ENCODE measurements at regions not wholly inside any gene's neighbourhood (a gene's known extent, or its start where the extent isn't known, plus 50 kb on each side); places are given as distances from the start of the nearest gene placed in this dataset.

GRCh38 chr5:163968651-163969050 is 463.2 kb downstream of the MAT2B start:
- TF ChIP-seq CTCF (IDR thresholded peaks at IDR 0.05) (no peak), ZFX (IDR thresholded peaks at IDR 0.05; ENCODE audit: borderline replicate concordance) (no peak)
